HG02938 (cell line): ENCODE measurements at regions not wholly inside any gene's neighbourhood (a gene's known extent, or its start where the extent isn't known, plus 50 kb on each side); places are given as distances from the start of the nearest gene placed in this dataset.

Experiments used
- ATAC-seq: cut with Tn5 transposase; IDR thresholded peaks from one replicate; pipeline ENCODE4 v1.9.1; 2021; ENCODE audit warnings: mild to moderate bottlenecking, moderate library complexity; ENCODE audit not compliant: unreplicated experiment

DNA sequence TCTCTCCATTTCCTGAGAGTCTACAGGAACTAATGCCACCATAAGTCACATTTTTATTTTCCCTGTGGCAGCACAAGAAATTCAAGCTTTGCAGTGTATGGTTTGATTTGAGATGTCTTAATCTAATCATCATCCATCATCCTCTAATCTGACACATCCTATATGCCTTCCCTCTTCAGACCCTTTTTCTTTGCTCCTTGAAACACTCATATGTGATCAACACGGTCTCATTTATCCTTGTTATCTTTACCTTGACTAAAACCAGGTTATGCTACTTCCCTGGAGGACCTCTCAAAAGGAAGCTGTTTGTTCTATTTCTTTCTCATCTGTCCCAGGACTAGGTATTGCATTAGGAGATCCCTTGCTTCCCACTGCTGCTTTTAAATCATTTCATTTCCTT is 146.9 kb upstream of the MRPS30 start:
- no peak for ATAC-seq

DNA sequence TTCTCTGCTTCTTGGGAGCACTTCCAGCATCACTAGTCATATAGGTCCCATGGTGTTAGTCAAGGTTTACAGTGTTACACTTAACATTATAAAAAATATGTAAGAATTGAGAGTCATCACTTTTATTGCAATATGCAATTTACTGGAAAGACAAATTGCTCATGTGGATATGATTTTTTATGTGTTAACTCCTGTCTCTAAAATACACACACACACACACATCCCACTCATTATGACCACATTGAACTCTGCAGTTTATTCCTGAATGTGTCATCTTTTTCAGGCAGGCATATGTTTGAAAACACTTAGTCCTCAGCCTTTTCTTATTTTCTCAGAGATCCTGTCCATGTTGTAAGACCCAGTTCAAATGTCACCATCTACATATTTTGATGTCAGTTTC is 148.5 kb upstream of the MRPS30 start:
- ATAC-seq: no peak

DNA sequence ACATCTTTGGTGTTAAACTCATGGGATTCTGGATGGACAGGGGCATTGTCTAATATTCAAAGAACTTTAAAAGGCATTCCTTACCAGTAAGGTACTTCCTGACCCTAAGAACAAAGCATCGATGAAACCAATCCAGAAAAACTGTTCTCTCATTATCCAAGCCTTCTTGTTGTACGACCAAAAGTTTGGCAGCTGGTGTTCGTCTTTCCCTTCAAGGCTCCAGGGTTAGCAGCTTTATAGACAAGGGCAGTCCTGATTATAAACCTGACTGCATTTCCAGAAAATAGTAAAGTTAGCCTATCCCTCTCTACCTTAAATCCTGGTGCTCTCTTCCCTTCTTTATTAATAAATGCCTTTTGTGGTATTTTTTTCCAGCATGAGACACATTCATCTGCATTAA is 149.4 kb upstream of the MRPS30 start:
- ATAC-seq: no peak

DNA sequence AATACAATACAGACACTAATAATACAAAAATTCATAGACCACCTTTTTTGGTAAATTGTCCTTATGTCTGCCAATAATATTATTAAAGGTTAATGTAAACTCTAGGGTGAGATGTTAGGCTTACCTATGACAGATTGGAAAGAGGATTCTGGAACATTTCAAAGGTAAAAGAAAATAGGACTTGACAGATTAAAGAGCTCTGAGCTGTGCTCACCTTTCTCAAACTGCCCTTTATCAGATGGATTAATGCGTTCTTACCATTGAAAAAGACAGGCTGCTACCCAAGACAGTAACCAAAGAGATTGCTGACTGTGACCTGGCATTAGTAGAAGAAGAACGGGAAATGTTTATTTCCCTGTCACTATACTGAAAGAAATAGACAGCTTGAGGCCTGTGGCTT is 156.1 kb upstream of the MRPS30 start:
- ATAC-seq: no peak

DNA sequence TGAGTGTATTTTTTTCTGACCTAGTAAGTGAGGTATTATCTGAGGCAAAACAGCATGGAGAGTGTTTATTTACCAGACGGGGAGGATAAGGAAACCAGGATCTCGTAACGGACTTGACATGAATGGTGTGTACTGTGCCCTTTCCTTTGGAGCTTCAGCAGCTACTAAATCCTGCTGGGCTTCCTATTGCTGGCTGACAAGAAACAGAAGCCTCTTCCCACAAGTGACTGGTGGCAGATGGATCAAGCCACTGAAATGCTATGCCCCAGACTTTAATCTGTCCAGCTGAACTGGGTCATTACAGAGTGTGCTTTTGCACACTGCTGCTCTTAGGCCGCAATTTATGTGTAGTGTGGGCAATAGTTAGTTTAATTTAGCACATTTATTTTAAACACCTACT is 162.7 kb upstream of the MRPS30 start:
- no peak for ATAC-seq

DNA sequence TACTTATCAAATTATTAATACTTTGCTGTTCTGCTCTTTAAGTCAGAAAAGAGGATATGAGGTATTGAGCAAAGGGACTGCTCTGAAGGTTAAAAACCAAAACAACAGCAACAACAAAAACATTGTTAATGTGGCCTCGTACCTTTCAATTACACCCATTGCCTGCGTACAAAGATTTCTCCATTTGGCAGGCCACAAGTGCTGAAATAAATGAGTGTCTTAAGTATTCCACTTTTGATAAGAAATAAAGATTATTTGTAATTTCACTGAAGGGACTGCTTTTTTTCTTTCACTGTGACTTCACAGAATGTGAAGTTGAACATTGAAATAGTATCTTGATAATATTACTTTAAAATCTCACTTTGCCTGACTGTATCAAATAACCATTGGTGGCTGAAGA is 163.2 kb upstream of the MRPS30 start:
- no peak for ATAC-seq

DNA sequence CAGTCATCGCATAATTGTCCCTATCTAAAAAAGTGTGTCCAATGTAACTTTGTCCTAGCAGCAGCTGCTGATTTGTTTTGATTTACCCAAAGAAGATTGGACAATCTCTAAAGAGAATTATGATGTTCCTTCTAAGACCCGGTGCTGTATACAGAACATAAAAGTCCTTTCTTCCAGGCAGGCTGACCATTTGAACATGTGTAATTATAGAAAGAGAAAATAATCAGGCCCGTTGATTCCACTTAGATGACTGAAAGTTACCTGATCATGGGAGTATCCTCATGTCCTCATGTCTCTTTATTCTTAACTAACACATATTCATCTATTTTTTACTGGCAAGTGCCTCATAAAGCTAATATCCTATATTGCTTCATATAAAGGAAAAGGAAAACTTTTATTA is 164.1 kb upstream of the MRPS30 start:
- no peak for ATAC-seq

DNA sequence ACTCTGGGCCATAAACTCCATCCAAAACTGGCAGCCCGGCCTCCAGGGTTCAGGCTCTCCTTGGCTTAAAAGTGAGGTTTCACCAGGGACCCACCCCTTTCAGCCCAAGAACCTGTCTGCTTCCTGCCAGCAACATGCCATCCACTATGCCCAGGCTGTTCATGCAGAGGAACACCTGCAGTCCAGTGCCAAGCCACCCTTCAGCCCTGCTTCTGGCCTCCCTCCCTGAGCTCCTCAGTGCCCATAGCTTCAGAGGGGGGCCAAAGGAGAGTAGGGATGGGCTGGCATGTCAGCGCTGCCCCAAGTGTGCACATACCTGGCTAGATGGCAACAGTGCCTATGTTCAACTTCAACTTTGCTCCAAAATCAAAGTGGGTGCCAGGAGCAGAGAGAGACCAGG is 166.9 kb upstream of the MRPS30 start:
- ATAC-seq: no peak

DNA sequence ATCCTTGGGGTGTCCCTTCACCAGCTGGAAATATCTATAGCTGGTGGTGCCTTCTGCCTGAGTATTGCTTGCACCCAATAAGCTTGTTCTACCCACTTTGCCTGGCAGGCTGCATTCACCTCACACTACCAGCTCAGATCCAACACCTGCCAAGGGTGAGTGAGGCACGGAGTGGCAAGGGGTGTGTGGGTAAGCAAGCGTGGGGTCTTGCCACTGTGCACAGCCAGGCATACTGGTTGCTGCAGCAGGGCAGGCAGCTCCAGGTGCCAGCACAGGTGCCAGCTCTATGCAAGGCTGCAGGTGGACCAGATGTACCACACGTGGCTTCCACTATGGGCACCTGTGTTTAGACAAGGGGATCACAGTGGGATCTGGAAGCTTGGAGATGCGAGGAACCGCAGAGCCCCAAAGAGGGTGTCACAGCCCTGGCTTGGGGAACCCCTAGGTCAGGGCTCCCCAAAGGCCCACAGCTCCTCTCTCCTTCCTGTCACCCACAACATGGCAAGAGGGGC is 167.7 kb upstream of the MRPS30 start:
- no peak for ATAC-seq

DNA sequence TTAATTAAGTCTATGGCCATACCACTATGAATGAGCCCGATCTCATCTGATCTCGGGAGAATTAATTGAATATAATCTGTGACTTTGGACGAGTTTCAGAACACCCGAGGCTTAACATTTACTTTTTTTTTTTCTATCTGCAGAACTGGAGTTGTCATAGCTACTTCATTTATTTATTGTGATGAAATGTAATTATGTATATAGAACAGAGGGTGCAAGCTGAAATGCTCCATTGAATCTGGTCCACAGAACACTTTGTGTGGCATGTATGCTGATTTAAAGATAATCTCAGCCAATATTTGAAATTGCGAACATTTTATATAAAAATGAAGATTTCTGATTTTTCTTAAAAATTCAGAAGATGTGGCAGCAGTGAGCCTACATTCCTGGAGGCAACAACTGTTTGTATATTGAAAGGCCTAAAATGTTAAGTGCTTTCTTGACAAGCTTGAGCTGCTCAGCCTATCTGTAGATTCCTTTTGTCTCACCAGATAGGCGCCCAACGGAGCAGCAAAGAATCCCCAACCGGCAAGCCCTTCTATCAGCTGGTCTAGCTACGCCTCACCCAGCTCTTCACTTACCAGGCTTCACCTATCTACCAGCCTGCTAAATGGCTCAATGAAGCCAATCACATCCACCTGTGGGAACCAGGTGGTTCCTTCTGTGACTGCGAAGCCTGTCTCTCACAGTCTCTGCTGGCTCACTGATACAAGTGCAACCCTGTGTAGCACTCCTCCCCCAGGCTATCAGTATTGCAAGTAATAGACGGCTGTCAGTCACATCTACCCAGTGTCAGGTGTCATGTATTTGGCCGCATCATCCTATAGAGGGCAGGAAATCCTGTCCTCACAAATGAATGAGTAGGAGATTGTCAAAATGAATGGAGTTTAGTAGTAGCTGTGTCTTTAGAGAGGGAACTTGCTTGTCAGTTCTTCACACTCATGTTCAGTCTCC is 170.6 kb upstream of the MRPS30 start:
- ATAC-seq: no peak

DNA sequence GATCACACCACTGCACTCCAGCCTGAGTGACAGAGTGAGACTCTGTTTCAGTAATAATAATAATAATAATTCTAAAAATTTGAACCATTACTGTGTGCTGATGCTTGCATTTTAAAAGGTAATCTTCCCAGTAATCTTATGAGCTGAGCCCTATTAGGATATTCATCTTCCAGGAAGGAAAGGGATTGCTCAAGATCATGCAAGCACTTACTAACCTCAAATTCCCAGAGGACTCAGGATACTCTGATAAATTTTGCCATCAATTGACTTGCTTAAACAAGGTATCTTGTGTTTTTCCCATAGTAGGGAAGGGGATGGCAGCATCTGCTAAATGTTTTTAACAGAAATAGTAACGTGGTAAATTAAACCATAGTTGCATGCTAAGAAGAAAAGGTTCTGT is 176.4 kb upstream of the MRPS30 start:
- ATAC-seq: no peak

DNA sequence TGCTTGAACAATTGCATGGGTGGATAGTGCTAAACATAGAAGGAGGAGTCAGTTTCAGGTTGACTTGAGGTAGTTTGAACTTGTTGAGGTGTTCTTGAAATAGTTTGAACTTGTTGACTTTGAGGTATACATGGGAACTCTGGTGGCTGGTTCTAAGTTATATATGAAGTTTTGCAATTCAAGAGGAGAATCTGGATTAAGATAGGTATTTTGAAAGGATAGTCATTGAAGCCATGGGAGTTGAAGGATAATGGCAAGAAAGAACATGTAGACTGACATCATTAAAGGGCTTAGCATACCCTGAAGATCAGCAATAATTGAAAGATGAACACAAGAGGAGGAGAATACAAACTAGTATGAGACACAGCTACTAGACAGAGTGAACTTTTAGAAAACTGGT is 181.9 kb upstream of the MRPS30 start:
- ATAC-seq: no peak

DNA sequence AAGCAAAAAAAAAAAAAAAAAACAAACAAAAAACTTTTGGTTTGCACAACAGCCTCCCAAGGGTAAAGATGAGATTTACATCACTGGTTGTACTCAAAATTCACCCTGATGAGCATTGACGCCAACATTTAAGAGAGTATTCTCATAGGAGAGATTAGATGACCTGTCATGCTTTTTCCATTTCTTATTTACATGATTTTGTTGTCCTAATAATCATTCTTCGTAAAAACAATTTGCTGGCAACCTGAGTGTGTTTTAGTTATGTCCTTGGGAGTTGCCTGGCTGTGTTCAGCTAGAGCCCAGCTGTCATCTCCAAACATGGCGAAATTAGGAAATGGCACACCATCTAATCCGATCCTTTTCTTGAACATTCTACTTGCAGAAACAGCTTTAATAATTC is 186.4 kb upstream of the MRPS30 start:
- ATAC-seq: no peak

DNA sequence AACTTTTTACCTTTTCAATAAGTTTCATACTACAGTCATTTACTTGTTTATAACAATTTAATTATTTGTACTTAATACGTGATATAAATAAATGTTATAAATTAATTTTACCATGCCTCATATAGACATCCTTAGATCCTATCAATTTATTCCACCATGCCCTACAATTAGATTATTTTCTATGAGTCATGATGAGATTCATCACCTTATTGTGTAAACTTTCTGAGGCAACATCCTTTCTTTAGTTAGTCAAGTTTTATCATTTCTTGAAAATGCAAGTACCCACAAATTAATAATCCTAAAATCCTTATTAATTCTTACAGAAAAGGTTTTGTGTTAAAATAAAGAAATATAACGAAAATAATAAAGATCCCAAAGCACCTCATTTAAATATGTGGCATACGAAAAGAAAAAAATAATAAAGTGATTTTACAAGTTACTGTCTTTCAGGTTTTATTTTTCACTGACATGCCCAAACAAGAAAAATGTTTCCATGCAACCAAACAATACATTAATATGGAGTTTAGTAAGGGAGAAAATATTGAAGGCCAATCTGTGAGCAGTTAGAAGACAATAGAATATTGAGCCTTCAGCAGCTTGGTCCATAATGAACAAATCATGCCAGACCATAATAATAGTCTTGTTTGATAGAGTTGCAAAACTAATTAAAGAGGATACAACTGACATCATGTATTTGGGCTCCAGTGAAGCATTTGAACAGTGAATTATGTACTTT is 188.7 kb upstream of the MRPS30 start:
- no peak for ATAC-seq

DNA sequence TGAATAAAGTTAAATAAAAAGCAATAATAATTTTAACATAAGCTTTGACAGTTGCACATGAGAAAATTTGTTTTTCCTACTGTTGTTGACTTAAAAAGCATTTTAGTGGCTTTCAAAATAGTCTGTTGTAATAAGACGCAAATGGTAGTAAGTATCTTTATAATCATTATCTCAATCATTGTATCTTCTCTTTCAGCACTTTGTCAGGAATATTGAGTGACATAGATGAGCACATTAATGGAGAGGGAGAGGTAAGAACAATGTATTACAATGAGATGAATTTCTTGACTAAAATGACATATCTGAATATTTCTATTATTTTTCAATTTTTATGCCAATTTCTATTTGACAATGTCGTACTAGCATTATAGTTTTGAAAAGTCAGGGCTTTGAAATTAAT is 193.9 kb upstream of the MRPS30 start:
- no peak for ATAC-seq

DNA sequence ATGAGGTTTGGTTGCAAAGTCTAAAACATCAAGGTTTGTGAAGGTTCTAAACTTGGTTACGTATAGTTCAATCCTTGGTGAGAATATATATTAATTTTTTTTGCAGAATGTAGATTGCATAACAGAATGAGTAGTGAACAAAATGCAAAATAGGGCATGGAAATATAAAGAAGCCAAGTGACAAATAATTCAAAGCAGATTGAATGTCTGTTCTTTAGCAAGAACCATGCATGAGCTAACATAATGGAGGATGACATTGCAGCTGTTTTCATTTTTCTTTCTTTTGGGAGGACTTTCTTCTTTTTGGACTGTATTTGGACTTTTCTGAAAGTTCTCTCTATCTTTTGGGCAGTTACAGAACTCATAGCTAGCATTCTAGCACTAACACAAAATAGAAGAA is 194.8 kb upstream of the MRPS30 start:
- ATAC-seq: no peak

DNA sequence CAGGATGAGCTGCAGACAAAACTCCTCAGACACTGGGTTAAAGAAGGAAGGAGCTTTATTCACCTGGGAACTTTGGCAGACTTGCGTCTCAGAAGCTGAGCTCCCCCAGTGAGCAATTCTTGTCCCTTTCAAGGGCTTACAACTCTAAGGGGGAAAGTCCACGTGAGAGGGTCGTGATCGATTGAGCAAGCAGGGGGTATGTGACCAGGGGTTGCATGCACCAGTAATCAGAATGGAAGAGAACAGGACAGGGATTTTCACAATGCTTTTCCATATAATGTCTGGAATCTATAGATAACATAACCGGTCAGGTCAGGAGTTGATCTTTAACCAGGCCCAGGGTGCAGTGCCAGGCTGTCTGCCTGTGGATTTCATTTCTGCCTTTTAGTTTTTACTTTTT is 202.8 kb upstream of the MRPS30 start:
- ATAC-seq: no peak

DNA sequence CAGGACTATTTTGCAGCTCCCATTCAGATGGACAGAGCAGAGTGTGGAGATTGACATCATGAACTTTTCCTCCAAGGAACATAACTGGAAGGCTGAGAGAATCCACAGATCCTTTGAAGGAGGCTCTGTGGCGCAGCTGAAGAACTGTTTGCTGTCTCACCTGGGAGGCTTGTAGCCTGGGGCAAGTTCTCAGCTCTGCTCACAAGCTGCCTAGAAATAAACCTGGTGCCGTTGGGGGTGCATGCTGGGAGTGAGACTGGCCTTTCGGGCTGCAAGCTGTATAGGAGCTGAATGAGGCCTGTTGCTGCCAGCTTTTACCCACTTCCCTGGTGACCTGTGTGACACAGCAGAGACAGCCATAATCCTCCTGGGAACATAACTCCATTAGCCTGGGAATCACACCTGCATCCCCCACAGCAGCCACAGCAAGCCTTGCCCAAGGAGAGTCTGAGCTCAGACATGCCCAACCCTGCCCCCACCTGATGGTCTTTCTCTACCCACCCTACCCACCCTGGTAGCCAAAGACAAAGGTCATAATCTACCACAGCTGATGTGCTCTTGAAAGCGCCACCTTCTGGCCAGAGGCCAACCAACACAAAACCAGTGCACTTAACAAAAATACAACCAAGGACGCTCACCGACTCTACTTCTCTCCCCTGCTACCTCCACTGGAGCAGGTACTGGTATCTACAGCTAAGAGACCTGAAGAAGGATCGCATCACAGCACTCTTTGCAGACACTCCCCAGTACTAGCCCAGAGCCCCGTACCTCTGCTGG is 205.1 kb upstream of the MRPS30 start:
- ATAC-seq: no peak

DNA sequence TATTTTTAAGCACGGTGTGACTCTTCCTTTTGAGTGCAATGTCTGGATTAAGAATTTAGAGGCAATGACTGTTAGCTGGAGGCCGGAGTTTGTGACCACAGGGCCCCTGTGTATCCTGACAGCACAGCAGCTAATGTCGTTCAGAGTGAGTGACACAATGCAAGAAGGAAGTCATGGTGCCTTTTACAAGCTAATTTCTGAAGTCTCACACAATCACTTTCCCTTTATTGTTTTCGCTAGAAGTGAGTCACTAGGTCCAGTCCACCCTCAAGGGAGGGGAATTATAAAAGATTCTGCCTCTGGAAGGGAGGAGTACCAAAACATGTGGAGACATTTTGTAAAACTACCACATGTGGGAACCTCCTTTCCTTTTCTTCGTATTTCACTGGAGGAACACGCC is 185.5 kb upstream of the FGF10 start:
- ATAC-seq: no peak

DNA sequence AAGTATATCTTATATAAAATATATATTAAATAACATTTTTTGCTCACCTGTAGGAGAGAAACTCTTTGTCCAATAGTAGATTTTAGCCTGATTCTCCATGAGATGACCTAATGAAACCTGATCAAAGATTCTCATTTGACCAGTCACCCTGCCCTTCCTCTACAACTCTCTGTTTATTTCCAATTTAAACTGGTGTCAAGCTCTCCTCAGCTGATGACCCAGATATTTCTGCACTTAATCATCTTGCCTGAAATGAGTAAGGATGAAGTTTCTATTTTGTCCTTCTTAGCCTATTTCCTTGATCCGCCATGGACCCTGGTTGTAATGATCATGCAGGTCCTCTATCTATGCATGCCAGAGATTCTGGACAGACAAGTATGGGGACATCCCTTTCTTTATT is 179.3 kb upstream of the FGF10 start:
- no peak for ATAC-seq

DNA sequence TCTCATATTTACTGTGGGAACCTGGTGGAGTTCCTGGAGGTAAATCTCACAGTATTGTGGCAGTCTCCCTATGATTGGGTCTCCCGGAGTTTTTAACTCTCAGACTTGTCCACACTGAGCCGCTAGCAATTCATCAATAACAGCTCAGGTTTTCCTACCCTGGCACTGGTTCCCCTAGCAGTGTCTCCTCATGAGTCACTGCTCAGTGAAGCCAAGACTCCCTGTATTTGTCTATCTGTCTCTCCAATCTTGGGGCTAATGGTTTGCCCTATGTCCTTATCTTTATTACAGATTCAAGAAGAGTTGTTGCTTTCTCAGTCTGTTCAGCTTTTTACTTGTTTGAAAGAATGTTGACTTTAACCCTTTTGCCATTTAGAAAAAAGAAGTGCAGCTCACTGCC is 176.7 kb upstream of the FGF10 start:
- ATAC-seq: no peak
